HG03064 (cell line): ENCODE measurements at regions not wholly inside any gene's neighbourhood (a gene's known extent, or its start where the extent isn't known, plus 50 kb on each side); places are given as distances from the start of the nearest gene placed in this dataset.
A peak's percentile ranks its signal among the peaks of the same experiment; 100 is the strongest.

ENCODE experiments used
- ATAC-seq: cut with Tn5 transposase; IDR thresholded peaks from one replicate; pipeline ENCODE4 v1.9.1; 2021; ENCODE audit warnings: low read depth; ENCODE audit not compliant: unreplicated experiment

DNA sequence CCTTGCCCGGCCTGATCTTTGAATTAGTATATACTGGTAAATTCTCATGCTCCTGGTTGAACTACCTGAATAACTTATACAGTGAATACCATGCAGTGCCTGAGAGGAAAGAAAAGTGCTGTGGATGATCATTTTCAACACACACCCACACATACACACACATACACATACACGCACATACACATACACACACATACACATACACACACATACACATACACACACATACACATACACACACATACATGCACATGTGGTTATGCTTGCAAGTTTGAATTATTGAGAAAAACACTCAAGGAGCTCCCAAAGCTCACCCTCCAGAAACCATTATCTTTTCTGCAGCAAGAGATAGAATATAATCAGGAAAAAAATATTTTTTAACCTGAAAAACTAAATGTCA lies 366.9 kb upstream of the RASGEF1B start:
- no peak for ATAC-seq

DNA sequence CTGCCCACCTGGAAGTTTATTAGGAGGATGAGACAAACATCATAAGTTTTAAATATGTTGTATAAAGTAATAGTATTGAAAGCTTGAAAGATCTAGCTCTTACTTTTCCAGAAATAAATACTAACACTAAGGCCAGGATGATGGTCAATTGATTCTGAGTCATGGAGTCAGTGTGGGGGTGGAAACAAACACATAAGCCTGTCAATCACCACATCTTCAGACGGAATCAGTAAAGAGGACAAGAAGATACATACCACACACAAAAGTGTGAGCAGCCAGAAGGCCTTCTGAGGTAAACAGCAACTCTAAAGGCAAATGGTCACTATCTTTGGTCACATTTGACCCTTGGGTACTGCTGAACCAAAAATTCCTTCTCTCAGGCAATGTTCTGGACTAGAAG lies 365.0 kb upstream of the RASGEF1B start:
- no peak for ATAC-seq

DNA sequence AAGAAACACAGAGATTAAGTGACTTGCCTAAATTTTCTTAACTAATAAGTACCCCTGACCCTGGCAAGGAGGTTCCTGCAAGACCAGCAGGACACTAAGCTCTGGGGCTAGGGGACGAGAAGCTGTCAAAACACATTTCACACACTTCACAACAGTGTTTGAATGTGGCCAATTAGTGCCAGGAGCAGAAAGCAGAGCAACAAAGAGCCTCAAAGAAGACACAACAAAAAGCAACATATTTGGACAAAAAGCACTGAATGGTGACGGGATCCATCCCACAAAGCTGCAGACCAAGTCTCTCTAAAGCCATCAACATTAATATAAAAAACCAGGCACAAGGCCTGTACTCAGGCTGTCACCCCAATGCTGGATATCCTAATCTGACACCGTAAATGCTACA lies 361.9 kb upstream of the RASGEF1B start:
- ATAC-seq = no peak

DNA sequence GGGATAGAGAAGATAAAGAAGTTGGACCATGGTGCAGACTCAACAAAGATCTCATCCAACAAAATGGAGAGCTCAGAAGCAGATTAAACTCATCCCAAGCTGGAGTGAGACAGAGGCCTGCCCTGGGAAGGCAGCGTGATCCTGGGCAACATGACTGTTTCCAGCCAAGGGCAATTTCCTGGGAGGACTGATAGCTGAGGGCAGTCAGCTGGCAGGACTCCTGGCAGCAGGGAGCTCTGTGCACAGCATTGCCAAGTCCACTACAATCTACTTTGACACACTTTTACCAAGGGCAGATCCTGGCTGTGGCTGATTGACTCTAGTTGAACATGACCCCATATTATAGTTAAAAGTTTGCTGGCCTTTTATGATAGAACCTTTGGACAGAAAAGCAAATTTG lies 357.3 kb upstream of the RASGEF1B start:
- no peak for ATAC-seq

DNA sequence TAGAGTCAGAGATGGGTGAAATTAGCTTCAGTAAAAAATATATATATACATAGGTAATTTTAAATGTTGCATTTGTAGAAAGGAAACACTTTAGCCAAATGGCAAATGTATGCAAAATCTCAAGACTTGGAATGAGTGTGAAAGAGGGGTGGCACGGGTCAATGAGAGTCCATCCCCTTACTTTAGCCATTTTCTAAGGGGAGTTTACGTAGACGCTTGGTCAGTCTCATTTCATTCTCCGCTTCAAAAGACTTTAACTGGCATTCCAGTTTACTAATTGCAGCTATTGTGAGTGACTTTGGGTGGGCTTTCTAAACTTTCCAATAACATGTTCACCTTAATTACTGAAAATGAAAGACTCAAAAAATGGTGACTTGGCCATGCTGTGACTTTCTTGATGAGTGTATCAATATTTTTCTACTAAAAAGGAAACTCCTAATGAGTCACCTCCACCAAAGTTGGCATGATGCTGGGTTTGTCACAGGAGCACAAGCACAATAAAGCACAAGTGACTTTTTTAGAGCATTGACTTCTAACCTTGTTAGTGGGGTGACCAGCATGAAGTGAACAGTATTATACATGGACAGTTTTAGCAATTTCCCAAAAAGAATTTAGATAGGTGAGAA lies 356.0 kb upstream of the RASGEF1B start:
- ATAC-seq = peak; percentile 88

DNA sequence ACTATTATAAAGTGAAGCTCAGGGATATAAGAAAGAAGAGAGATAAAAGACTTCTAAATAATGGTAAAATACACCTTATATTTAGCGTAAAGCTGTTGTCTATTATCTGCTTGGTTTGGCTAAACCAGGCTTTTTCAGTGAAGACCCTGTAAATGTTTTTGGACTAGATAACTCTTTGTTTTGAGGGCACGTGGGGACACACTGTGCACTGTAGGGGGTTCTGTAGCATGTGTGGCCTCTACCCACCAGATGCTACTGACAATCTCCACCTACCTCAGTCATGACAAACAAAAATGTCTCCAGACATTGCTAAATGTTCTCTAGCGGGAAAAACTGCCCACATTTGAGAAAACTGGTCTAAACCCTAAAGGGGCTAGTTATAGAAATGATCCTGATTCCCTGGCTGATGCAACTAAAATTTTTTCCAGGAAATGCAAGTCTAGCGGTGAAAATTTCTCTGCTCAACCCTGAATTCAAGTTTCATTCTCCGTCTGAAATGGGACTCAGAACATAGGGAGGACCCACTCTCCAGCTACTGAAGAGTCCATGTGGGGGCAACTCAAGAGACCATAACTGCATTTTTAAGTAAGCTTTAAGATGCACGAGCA lies 355.2 kb upstream of the RASGEF1B start:
- no peak for ATAC-seq

DNA sequence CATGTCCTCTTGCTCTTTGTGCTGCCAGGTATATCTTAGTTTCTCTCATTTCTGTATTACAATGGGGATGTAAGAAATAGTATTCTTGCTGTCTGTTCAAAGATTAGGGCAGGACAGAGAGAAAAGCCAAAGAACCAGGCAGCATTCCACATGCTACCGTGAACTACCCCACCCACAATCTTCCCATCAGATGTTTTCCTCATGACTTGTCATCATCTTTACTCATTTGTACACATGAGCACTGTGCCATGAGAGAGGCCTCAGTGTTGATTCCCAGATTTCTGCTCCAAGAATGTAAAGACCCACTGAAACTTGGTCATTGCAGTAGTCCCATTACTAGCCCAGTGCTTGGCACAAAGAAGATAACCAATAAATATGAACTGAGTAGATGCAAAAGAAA lies 354.6 kb upstream of the RASGEF1B start:
- ATAC-seq = no peak

DNA sequence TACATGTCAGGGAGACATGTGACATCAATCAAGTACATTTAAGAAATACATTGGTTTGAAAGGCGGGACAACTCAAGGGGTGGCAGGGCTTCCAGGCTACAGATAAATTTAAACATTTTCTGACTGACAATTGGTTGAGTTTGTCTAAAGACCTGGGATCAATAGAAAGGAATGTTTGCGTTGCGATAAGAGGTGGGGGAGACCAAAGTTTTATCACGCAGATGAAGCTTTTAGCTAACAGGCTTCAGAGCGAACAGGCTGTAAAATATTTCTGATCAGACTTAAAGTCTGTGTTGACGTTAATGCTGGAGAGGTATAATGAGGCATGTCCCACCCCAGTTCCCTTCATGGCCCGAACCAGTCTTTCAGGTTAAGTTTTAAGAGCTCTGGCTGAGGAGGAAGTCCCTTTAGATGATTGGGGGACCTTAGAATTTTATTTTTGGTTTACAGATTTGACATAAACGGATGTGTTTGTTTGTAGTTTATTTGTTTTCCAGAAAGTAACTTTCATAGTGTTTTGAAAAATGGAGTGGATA lies 346.7 kb upstream of the RASGEF1B start:
- ATAC-seq = no peak

DNA sequence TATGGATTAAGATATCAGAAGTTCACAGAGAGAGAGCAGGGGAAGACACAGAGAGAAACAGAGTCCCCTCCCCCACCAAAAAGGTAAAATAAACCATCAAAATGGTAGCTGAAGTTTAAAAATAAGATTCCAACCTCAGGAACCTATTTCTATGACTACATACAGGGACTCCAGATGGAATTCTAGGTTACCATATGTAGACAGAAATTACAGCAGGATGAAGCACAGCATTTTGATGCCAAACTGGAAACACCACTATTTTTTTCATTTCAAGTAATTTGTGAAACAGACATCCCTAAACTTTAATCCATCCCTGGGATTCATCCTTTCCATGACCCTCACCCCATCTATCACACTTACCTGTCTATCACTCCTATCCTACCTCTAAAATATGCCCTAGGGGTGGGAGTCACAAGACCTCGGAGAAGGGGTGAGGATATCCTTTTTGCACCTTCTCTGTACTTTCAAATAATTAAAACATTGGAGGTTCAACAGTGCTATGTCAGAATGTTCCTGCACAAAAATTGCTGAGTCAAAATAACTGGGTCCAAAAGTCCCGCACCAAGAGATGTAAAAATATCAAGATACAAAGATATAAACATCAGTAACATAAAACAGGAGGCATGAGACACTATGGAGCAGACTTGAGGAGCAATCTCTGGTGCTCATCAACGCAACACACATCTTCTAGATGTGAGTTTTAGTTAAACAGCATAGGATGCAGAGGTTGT lies 344.5 kb upstream of the RASGEF1B start:
- ATAC-seq = no peak

DNA sequence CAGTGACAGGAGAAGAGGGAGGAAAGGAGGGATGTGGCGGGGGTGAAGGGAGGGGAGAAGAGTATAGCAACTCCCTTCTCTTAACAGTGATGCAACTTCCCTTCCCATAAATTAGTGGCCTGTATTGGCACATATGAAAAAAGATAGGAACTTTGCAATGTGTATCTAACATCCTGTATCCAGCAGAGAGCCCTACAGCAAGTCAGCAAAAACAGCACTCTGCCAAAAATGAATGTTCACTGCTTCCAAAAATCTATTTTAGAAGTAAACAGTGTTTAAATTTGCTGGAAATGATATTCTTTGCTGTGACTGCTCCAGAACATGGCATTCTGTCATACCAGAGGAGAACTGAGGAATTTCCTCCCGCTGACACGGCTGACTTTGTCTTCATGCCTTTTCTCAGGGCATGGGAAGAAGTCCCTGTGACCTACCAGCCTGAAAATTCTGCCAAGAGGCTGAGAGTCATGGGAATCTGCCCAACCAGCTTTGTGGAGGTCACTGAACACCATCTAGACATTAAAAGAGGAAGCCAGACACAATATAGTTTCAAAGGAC lies 343.4 kb upstream of the RASGEF1B start:
- ATAC-seq = no peak

DNA sequence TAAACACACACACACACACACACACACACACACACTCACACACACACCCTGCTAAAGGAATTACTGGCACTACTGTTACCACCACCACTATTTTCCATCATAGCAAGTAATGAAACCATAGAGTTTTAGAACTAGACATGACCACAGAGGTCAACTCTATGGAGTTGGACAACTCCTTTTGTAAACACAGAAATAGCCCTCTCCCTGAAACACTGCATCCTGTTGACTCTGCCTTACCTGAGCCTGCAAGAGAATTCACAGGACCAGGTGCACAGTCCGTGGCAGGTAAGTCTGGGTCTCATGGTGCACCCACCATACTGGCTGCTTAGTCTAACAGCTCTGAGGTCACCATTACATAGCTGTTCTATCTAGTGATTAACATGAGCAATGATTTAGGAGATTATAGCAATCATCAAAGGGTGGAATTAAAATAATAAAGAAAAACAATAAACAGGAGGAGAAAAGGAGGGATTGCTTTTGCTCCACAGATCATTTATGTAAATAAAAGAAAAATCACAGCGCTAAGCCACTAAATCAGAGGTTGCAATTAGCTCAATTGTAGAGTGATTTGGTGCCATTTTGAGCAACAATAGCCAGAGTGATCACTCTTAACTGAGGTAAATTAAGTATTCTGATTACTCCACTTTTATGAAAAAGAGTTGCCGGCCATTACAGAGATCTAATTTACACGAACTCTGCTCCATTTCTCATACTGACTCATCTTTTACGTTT lies 340.0 kb upstream of the RASGEF1B start:
- ATAC-seq = no peak

DNA sequence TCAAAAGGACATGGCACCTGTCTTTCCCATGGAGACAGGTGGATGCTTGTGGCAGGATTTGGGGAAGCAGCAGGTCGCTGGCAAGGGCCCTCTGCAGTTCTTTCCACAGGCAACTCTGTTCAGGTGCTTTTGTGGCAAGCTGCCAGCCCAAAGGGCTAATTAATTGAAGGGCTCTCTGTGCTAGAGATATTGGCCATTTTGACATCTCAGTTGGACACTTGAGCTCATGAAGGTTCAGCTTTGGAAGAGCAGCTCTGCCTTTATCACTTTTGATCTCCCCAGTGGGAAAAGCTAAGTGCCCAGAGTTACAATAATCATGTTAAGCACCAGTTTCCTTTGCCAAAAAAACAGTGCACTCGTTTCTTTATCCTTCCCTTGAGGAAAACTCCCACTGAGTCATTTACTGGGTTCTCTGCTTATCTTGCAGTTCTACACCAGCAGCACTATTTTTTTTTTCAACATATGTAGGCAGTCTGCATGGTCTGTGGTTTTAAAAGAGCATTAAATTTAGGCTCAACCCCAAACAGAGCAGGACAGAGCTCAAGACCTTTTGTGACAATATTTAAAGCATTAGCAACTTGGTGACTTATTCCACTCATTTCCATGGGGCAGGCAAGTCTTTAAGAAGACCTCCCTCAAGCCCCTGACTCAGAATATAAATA lies 336.4 kb upstream of the RASGEF1B start:
- no peak for ATAC-seq

DNA sequence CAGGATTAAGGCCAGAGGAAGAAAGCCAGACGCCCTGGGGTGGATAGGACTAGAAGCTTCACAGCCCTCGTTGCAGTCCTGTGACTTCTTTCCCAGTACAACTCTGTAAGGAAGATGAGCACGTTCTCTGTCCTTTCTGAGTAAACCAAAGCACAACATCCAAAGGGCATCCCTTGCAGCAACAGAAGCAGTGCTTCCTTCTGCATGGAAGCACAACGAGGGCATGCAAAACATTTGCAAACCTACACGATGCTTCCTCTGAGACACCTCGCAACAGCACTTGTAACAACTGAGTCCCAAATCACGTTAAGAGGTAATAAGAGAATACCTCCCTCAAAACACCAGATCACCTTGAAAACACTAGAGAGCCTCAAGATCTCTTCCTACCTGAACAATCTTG lies 335.7 kb upstream of the RASGEF1B start:
- no peak for ATAC-seq

DNA sequence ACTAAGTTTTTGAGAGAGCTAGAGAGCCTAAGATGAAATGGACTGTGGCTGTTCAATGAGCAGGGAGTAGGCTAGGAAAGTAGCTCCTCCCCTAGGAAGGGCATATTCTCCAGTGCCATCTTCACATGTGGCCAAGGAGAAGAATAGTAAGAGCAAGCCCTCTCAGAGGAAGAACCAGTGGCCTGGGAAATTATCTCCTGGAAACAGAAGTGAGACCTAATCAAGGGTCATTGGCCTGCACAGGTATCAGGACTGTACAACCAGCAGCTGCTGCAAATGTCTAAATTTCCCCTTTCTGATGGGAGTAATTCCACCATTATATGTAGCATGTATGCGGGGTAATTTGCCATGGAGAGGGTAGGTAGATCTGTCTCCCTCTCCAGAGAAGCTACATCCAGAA lies 334.8 kb upstream of the RASGEF1B start:
- no peak for ATAC-seq

DNA sequence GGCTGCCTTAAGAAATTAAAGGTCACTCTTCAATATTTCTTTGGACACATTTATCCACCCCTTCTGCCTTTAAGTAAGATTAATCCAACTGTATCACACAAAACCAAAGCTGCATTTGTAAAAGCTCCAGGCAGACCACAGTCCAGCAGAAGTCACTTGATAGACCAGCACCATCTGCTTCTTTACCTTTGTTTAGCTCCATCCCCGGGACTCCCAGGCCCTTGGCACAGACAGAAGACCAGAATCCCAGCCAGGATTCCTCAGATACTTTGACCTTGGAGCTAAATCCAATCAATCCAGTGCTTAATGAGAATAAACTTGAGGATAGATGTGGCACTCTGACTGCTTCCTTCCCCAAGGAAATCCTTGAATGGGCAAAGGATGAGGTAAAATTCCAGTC lies 333.1 kb upstream of the RASGEF1B start:
- no peak for ATAC-seq

DNA sequence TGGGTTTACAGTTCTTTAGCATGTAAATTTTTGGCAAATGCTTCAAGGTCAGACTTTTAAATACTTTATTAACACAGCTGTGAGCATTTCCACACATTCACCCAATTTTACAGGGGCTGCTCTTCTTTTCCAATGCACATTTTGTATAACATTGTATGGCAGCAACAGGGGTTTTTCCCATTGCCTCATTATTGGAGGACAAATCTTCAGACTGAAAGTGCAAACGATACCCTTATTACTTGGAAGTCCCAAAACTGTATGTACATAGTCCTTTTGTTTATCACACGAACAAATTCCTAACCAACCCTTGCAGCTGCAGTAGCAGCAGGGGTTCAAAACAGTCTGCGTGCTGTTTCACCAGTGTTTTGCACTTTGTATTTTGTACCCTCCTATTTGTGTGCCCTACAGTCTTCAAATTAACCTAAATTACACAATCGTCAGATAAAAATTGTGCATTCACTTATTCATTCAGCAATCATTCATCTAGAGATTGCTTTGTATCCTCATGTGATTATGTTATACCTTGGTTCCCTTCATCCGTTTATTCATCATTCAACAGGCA lies 330.7 kb upstream of the RASGEF1B start:
- no peak for ATAC-seq

DNA sequence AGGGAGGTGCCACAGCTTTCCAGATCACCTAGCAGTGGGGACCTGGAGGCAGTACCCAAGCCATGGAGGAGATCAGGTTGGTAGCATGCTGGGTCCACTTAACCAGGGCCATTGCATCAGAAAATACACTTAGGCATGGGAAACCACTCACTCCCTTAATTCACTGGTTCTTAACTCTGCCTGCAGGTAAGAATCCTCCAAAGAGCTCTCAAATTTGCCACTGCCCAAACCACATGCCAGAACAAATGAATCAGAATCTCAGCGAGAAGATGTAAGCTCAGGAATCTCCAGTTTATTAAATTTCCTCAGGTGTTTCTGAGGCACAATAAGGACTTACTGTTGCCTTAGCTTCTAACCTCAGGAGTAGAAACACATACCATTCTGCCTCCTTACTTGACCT lies 327.7 kb upstream of the RASGEF1B start:
- ATAC-seq = no peak

DNA sequence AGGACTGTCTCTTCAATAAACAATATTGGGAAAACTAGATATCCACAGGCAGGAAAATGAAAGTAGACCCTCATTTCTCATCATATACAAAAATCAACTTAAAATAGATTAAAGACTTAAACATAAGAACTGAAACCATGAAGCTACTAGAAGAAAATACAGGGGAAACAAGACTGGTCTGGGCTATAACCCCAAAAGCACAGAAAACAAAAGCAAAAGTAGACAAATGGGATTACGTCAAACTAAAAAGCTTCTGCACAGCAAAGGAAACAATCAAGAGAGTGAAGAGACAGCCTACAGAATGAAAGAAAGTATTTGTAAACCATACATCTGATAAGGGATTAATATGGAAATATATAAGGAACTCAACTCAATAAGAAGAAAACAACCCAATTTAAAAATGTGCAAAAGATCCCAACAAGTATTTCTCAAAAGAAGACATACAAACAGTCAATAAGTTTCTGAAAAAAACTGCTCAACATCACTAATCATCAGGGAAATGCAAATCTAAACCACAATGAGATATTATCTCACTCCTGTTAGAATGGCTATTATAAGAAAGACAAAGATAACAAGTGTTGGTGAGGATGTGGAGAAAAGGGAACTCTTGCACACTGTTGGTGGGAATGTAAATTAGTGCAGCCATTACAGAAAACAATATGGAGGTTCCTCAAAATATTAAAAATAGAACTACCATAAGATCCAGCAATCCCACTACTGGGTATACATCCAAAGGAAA lies 325.3 kb upstream of the RASGEF1B start:
- ATAC-seq = no peak

DNA sequence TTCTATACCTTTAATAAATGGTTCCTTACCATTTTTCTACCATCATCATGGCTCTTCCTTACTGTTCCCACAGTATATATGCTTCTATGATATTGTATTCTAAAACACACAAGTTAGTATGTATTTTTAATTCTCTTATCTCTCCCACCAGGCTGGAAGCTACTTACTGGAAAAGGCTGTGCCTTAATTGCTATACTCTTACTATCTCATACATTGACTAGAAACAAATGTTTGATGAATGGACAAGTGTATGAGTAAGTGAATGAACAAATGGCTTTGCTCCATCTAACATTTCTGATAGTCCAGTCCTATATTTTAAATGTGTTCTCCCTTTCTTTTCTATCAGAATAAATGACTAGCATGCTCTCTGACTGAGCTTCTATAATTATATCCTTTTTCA lies 320.8 kb upstream of the RASGEF1B start:
- ATAC-seq = no peak
